ENCODE measurements at regions not wholly inside any gene's neighbourhood (a gene's known extent, or its start where the extent isn't known, plus 50 kb on each side); places are given as distances from the start of the nearest gene placed in this dataset.

DNA sequence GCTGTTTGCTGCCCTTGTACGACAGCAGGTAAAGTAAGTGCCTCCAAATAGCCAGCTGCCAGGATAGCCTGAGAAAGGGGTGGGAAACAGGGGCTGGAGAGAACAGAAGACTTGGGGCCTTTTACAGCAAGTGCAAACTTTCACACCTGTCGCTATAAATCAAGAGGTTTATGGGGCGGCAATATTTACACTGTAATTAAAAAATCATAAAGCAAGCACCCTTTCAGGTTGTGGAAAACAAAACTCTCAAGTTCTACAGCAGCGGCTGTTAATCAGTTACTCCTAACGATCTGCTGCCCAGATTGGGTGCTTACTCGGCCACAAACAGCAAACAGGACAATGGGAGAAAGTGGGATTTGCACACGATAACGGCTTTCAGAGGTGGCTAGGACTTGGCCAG, 359.5 kb upstream of the ETAA1 start:
- ATAC-seq (ENCODE audit: low FRiP score) (no peak), DNase-seq (ENCODE audit: low spot score) (no peak)
- TF ChIP-seq, protein P1, sequence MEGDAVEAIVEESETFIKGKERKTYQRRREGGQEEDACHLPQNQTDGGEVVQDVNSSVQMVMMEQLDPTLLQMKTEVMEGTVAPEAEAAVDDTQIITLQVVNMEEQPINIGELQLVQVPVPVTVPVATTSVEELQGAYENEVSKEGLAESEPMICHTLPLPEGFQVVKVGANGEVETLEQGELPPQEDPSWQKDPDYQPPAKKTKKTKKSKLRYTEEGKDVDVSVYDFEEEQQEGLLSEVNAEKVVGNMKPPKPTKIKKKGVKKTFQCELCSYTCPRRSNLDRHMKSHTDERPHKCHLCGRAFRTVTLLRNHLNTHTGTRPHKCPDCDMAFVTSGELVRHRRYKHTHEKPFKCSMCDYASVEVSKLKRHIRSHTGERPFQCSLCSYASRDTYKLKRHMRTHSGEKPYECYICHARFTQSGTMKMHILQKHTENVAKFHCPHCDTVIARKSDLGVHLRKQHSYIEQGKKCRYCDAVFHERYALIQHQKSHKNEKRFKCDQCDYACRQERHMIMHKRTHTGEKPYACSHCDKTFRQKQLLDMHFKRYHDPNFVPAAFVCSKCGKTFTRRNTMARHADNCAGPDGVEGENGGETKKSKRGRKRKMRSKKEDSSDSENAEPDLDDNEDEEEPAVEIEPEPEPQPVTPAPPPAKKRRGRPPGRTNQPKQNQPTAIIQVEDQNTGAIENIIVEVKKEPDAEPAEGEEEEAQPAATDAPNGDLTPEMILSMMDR (IDR thresholded peaks at IDR 0.05): no peak

DNA sequence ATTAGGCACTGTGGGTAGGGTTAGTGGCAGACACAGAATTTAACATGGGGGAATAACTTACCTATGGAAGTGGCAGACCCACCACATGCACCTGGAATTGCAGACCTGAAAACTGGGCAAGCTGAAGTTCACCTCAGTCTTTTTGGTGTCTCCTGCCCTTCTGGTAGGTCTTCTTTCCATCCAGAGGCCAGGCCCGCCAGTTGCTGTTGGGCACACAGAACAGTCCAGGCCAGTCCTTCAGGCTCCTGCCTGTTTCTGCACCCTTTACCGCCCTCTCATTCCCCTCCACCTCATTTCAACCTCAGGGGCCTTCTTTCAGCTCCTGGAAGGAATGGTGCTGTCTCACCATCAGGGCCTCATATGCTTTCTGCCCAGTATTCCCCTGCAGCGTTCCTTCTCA, 358.9 kb upstream of the ETAA1 start:
- ATAC-seq (ENCODE audit: low FRiP score): no peak
- DNase-seq (ENCODE audit: low spot score): no peak
- TF ChIP-seq, protein P1 (IDR thresholded peaks at IDR 0.05): no peak

DNA sequence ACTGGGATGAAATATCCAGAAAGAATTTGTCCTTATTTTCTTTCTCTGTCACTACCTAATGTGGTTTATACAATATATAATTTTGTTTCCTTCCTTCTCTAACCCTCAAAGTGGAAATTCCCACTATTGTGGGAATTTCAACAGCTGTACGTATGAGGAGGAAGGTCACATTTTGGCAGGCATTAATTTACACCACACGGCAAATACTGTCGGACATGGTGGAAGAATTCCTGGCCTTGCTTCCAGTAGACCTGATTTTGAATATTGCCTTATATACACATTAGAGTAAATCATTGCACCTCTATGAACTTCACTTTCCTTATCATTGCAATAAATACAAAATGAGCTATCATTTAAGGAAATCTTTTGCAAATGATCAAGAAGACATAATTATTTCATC, 358.1 kb upstream of the ETAA1 start:
- ATAC-seq (ENCODE audit: low FRiP score) (no peak), DNase-seq (ENCODE audit: low spot score) (no peak)
- TF ChIP-seq, protein P1 (IDR thresholded peaks at IDR 0.05): no peak

DNA sequence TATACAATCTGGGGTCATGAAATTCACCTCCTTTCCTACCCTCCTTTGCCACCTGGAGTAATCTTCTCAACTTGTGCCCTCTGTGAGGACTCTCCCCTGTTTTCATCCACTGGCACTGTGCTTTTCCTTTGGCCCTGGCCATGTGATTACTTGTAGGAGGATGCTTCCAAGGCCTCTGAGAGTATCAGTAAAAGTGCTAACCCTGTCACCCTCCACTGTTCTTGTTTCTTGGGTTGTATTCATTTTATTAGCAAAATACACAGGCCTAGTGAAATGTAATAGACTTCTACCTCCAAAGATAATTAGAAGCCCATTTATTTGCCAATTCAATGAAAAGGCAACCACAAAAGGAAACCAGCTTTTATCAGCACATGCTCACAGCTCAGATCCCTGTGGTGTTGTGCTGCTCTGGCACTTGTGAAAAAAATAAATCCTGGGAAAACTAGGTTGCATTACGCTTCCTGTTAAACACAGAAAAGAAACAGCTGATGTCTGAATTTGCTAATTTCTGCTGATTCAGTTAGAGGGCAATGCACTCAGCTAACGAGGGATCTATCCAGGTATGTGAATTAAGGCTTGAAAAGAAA, 357.5 kb upstream of the ETAA1 start:
- ATAC-seq (ENCODE audit: low FRiP score) (no peak), DNase-seq (ENCODE audit: low spot score) (no peak)
- TF ChIP-seq, protein P1 (IDR thresholded peaks at IDR 0.05): no peak

DNA sequence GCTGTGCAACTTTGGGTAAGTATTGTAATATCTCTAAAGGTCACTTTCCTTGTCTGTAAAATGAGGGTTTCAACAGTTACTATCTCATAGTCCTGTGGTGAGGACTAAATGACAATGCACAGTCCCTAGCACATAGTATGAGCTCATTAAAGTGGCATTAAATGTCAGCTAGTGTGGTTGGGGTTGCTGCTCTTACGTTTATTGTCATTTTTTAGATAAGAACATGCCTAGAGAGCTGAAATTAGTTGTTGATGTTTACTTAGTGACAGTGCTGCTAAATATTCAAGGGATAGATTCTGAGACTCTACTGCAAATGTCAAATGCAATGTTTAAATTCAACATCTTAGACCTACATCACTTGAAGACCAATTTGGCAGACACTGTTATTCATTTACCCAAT, 356.1 kb upstream of the ETAA1 start:
- TF ChIP-seq, protein P1 (IDR thresholded peaks at IDR 0.05): no peak
- no peak for DNase-seq (ENCODE audit: low spot score)
- ATAC-seq (ENCODE audit: low FRiP score): no peak

DNA sequence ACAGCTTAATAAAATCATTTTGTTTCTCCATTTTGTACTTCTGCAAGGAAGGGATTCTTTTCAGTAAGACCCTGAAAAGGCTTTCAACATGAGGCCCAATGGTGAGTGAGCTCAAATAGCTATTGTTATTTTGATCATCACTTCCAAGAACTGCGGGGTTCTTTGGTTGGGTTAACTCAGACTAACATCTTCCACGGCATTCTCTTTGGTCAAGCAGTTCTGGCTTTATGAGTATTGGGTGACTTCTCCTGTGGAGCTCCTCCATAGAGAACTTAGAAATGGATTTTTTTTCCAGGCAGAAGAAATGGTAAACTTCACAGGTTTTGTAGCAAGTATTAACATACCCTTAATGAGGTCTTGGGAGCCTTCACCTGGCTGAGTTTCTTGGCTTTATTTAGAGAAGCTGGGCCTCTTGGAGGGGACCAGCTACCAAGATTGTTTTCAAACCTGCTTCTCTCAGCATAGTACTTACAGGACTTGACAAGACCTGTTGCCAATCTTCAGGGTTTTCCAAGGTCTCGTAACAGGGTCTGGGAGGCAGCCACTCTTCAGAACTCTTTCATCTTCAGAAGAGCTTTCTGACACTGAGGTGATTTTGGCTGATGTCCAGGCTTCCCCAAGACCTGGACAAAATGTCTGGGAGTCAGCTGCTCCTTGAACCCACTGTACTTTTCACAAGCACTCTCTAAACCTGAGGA, 353.2 kb upstream of the ETAA1 start:
- TF ChIP-seq, protein P1 (IDR thresholded peaks at IDR 0.05): no peak
- DNase-seq (ENCODE audit: low spot score) (no peak), ATAC-seq (ENCODE audit: low FRiP score) (no peak)

DNA sequence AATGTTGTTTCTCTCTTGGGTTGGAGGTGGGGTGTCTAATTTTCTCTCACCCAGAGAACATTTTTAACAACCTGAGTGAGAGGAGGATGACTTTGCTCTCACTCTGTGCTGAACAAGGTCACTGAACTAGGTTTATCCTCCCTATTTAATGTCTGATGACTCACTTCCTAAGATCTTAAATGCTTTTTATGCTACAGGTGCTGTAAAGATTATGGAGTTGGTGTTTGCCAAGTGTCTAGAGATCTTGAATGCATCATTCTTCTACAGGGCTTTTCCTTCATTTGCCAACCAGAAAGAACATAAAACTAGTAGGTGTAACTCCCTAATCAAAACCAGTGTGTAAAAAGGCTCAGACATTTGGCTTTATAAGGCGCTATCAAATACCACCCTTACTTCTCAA, 350.5 kb upstream of the ETAA1 start:
- no peak for ATAC-seq (ENCODE audit: low FRiP score)
- TF ChIP-seq, protein P1 (IDR thresholded peaks at IDR 0.05): no peak
- no peak for DNase-seq (ENCODE audit: low spot score)
